ENCODE measurements at regions not wholly inside any gene's neighbourhood (a gene's known extent, or its start where the extent isn't known, plus 50 kb on each side); places are given as distances from the start of the nearest gene placed in this dataset.

DNA sequence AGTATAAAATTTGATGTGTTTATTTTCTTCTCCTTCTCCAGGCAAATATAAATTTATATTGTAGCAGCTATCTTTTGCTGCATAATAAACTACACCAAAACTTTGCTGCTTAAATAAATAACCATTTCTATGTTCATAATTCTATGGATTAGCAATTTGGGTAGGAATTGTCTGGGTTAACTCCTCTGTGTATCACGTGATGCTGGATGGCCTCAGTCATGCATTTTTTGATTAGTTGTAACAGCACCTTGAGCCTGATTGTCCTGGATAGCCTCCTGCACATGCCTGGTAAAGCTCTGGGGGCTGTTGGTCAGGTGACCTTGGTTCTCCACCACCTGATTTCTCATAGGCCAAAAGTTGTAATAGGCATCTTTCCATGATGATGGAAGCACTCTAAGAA, 572.9 kb downstream of the ETV1 start:
- in situ Hi-C loops (cut with HindIII; ENCODE audit: low sequenced_read_pairs), result no loop called here
- DNase-seq (ENCODE audit: low read depth, low spot score), result no peak
- TF ChIP-seq, protein P1, sequence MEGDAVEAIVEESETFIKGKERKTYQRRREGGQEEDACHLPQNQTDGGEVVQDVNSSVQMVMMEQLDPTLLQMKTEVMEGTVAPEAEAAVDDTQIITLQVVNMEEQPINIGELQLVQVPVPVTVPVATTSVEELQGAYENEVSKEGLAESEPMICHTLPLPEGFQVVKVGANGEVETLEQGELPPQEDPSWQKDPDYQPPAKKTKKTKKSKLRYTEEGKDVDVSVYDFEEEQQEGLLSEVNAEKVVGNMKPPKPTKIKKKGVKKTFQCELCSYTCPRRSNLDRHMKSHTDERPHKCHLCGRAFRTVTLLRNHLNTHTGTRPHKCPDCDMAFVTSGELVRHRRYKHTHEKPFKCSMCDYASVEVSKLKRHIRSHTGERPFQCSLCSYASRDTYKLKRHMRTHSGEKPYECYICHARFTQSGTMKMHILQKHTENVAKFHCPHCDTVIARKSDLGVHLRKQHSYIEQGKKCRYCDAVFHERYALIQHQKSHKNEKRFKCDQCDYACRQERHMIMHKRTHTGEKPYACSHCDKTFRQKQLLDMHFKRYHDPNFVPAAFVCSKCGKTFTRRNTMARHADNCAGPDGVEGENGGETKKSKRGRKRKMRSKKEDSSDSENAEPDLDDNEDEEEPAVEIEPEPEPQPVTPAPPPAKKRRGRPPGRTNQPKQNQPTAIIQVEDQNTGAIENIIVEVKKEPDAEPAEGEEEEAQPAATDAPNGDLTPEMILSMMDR (IDR thresholded peaks at IDR 0.05; ENCODE audit: low read depth, low read length), result no peak
- H3K4me3 ChIP-seq (ENCODE audit: low read depth, low read length), result no peak overlapping the region

DNA sequence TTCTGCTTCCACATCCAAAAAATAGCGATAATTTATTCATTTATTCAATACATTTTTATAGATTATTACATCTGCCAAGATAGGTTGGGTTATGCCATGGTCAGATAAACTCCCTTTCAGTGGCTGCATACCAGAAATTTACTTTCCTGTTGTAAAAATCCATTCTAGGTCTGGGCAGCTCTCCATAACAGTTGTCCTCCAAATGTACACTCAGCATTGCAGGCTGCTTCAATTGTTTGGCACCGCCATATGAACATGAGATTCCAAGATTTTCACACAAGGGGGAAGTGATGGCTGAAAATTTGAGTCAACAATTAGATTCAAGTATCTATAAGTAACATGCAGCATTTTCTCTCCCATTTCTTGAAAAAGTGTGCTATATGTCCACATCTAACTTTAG, 568.7 kb downstream of the ETV1 start:
- no peak for DNase-seq (ENCODE audit: low read depth, low spot score)
- H3K4me3 ChIP-seq (ENCODE audit: low read depth, low read length), result no peak overlapping the region
- in situ Hi-C loops (cut with HindIII; ENCODE audit: low sequenced_read_pairs), result no loop called here
- TF ChIP-seq, protein P1 (IDR thresholded peaks at IDR 0.05; ENCODE audit: low read depth, low read length), result no peak

DNA sequence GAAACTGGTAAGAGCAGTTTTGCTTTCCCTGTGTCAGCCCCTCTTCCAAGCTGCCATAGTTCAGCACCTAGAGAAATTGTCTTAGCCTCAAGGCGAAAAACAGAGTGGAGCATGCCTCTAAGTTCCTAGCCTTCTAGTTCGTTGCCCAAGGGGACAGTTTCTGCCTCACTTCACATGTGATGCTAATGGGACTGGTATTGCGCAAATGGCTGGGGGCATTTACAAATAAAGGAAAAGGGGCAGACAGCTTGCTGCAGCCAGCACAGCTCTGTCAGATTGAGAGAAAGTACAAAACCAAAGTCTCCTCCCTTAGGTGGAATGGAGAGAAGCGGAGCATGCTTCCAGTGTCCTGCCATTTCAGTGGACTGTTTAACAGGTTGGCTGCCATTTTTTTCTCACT, 567.7 kb downstream of the ETV1 start:
- no peak overlapping the region for H3K4me3 ChIP-seq (ENCODE audit: low read depth, low read length)
- in situ Hi-C loops (cut with HindIII; ENCODE audit: low sequenced_read_pairs), result no loop called here
- TF ChIP-seq, protein P1 (IDR thresholded peaks at IDR 0.05; ENCODE audit: low read depth, low read length), result no peak
- DNase-seq (ENCODE audit: low read depth, low spot score), result no peak

DNA sequence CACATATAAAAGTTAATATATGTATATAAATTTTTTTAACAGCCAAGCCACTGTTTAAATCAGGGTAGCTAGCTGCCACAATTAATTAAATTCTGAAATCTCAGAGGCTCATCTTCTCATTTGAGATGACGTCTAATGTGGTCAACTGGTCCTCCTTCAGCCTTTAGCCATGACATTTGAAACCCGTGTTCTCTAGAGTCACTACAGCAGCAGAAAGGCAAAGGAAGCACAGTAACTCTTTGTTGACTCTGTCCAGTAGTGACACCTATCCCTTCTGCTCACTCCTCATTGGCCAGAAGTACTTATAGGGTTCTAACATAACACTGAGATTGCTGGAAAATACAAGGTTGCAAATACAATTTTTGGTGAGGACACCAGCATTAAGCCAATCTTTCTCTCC, 555.5 kb downstream of the ETV1 start:
- DNase-seq (ENCODE audit: low read depth, low spot score), result no peak
- in situ Hi-C loops (cut with HindIII; ENCODE audit: low sequenced_read_pairs), result no loop called here
- TF ChIP-seq, protein P1 (IDR thresholded peaks at IDR 0.05; ENCODE audit: low read depth, low read length), result no peak
- no peak overlapping the region for H3K4me3 ChIP-seq (ENCODE audit: low read depth, low read length)

DNA sequence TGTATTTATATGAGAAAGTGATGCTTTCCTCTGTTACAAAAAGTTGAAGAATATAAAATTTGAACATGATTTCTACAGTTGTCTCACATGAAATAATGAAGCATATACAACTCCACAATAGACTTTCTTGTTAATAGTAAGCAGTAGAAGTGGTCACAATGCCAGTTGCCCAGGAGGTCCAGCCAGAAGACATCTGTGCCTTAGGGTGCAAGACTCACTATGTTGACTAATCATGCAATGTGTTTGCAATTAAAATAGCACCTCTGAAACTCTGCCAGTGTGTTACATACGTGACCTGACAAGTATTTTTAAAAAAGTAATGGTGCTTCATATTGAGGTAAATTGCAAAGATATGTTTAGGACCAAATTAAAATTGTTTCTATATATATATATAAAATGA, 547.2 kb downstream of the ETV1 start:
- H3K4me3 ChIP-seq (ENCODE audit: low read depth, low read length), result no peak overlapping the region
- no peak for DNase-seq (ENCODE audit: low read depth, low spot score)
- TF ChIP-seq, protein P1 (IDR thresholded peaks at IDR 0.05; ENCODE audit: low read depth, low read length), result no peak
- in situ Hi-C loops (cut with HindIII; ENCODE audit: low sequenced_read_pairs), result no loop called here

DNA sequence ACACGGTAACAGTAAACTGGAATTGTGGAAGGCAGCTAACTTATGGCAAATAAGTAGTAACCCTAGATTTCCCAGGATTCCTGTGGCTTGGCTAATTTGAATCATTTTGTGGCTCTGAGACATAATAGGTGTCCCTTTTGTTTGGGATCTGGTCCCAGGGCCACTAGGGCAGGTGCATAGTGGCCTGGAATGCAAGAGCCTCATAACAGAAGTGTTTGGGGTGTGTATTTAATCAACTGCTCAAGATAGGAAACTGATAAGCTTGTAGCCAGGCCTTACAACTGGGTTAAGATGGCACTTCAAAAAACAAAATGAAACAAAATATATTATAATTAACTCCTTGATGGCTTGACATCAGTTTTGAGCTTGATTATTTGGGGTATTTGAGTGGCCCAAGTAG, 541.8 kb downstream of the ETV1 start:
- no peak overlapping the region for H3K4me3 ChIP-seq (ENCODE audit: low read depth, low read length)
- in situ Hi-C loops (cut with HindIII; ENCODE audit: low sequenced_read_pairs), result no loop called here
- TF ChIP-seq, protein P1 (IDR thresholded peaks at IDR 0.05; ENCODE audit: low read depth, low read length), result no peak
- no peak for DNase-seq (ENCODE audit: low read depth, low spot score)

DNA sequence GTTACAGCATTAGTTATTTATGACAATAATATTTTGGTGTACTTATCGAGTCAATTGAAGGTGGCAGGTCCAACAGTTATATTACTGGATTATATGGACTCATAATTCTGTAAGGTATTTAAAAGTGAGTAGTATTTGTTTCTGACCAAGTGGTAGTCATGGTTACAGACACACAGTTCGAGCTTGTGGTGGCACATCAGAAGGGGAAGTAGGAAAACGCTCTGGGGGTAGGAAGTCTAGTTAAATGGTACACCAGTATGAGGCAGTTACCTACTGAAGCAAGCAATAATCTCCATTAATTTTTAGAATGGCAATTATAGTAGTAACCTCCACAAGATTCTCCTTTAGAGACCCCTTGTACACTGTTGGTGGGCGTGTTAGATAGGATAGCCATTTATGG, 541.2 kb downstream of the ETV1 start:
- H3K4me3 ChIP-seq (ENCODE audit: low read depth, low read length), result no peak overlapping the region
- TF ChIP-seq, protein P1 (IDR thresholded peaks at IDR 0.05; ENCODE audit: low read depth, low read length), result no peak
- DNase-seq (ENCODE audit: low read depth, low spot score), result no peak
- in situ Hi-C loops (cut with HindIII; ENCODE audit: low sequenced_read_pairs), result no loop called here
